Activated CD8-positive, alpha-beta T cell treated with anti-CD3 and anti-CD28 coated beads for 36 hours (primary cell): ENCODE measurements at regions not wholly inside any gene's neighbourhood (a gene's known extent, or its start where the extent isn't known, plus 50 kb on each side); places are given as distances from the start of the nearest gene placed in this dataset.

ENCODE experiments used
- ATAC-seq: fragments of 200-7000 bp; cut with Tn5 transposase; one replicate; pipeline ENCODE4 v1.10.0; 2021; ENCODE audit warnings: mild to moderate bottlenecking, moderate library complexity
- CTCF ChIA-PET: fragments of 350-600 bp; sonication (Branson Sonifier 250); formaldehyde crosslinking; loops from one replicate; lab custom pipeline; 2021; ENCODE audit warnings: antibody characterized with exemption; lab: Charles Lee
- POLR2A ChIA-PET: fragments of 350-600 bp; sonication (Branson Sonifier 250); formaldehyde crosslinking; loops from one replicate; lab custom pipeline; 2021; ENCODE audit warnings: antibody characterized with exemption; lab: Charles Lee
- DNase-seq: peaks from one replicate; pipeline ENCODE4 v3.0.0-alpha.2; 2020
- H3K27ac Mint-ChIP-seq: one replicate; pipeline ENCODE4 v1.8.0; 2021; ENCODE audit warnings: mild to moderate bottlenecking, mixed read lengths
- H3K27me3 Mint-ChIP-seq: one replicate; pipeline ENCODE4 v1.8.0; 2021; ENCODE audit warnings: mixed read lengths
- H3K36me3 Mint-ChIP-seq: one replicate; pipeline ENCODE4 v1.8.0; 2021; ENCODE audit warnings: low read depth, mixed read lengths
- H3K4me1 Mint-ChIP-seq: one replicate; pipeline ENCODE4 v1.8.0; 2021; ENCODE audit warnings: low read depth, mixed read lengths
- H3K4me3 Mint-ChIP-seq: one replicate; pipeline ENCODE4 v1.8.0; 2021; ENCODE audit warnings: mild to moderate bottlenecking, moderate library complexity, mixed read lengths
- H3K9me3 Mint-ChIP-seq: one replicate; pipeline ENCODE4 v1.8.0; 2021; ENCODE audit warnings: mixed read lengths
- CTCF ChIP-seq: fragments of 200-600 bp; IDR thresholded peaks from one replicate; pipeline ENCODE4 v1.8.0; 2022; ENCODE audit warnings: antibody characterized with exemption, mild to moderate bottlenecking
- intact Hi-C: fragments of 100-400 bp; cut with micrococcal nuclease; formaldehyde crosslinking; loops from one replicate; pipeline ENCODE4 v1.10.0; 2022

DNA sequence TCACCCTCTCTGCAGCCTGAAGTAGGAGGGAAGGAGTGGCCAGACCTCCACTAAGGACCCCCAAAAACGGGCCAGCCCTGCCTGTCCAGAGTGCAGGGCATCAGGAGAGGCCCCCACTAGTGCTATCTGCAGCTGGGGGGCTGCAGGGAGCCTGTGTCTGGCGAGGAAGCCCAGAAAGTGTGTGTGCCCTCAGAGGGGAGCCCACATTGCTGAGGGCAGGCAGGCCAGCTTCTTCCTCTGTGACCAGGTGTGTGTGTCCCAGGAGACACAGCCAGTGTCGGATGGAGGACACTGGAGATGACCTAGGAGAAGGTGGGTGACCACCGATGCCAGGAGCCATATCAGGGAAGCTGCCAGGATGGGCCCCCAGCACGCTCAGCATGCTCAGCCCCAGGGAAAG, 218.7 kb downstream of the IRX2 start:
- Mint-ChIP-seq H3K4me3 (no peak overlapping the region), H3K27ac (no peak overlapping the region), H3K9me3 (peaks cover 5% of the 10 kb centered on the region), H3K27me3 (peaks cover 8% of the 10 kb centered on the region), H3K36me3 (no peaks in the 10 kb centered on the region), H3K4me1 (no peaks in the 10 kb centered on the region)
- POLR2A ChIA-PET, result no interaction called here
- ATAC-seq (no peak), DNase-seq (no peak)
- CTCF ChIA-PET, result no interaction called here
- intact Hi-C loops, result no loop called here
- TF ChIP-seq CTCF, result no peak

- Mint-ChIP-seq H3K4me1 (no peaks in the 10 kb centered on the region), H3K27ac (no peak overlapping the region), H3K4me3 (no peak overlapping the region), H3K36me3 (no peaks in the 10 kb centered on the region), H3K27me3 (peaks cover 3% of the 10 kb centered on the region), H3K9me3 (peaks cover 2% of the 10 kb centered on the region)
- no peak for DNase-seq
- intact Hi-C loops, result no loop called here
- ChIA-PET CTCF (no interaction called here), POLR2A (no interaction called here)
- no peak for TF ChIP-seq CTCF
- ATAC-seq, result no peak
Observed at GRCh38 chr5:2531318-2531717, 220.2 kb downstream of the IRX2 start.

GRCh38 chr5:2530609-2531008, 220.9 kb downstream of the IRX2 start:
- H3K9me3 Mint-ChIP-seq, result peaks cover 5% of the 10 kb centered on the region
- no peak for DNase-seq
- H3K36me3 Mint-ChIP-seq, result no peaks in the 10 kb centered on the region
- CTCF ChIA-PET, result no interaction called here
- TF ChIP-seq CTCF, result no peak
- POLR2A ChIA-PET, result no interaction called here
- no peak for ATAC-seq
- H3K27ac Mint-ChIP-seq, result no peak overlapping the region
- H3K27me3 Mint-ChIP-seq, result peaks cover 3% of the 10 kb centered on the region
- no peak overlapping the region for H3K4me3 Mint-ChIP-seq
- H3K4me1 Mint-ChIP-seq, result no peaks in the 10 kb centered on the region
- intact Hi-C loops, result no loop called here

DNA sequence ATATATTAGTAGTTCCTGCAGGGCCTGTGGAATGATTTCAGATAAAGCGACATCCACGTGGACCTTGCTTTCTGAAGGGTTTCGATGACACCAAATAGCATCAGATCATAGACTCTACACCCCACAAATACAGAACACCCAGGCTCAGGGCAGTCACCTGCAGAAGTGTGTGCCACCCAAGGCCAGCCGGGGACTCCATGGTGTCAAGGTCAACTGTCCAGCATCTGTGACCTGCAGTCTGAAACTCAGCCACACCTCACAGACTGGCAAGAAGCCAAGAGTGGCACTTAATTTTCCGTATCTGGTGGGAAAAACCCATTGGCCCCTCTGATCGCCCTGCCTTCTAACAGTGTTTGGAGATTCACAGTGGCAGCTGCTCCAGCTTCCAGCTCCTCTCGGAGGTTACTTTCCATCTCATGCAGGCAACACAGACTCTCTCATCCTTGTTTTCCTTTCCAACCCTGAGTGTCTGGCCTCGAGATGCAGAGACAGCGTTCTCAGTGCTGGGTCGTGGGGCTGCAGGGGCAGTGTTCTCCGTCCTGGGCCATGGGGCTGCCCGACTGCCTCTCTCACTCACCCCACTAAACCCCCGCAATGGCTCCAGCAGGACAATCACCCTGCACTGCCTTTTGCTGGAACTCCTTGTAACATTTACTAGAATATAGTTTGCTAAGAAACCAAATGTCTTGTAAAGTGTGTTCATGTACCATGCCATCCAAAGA, 221.9 kb downstream of the IRX2 start:
- no peak overlapping the region for H3K27ac Mint-ChIP-seq
- H3K9me3 Mint-ChIP-seq, result peaks cover 5% of the 10 kb centered on the region
- CTCF ChIA-PET, result no interaction called here
- ATAC-seq (no peak), DNase-seq (no peak)
- TF ChIP-seq CTCF, result no peak
- intact Hi-C loops, result no loop called here
- POLR2A ChIA-PET, result no interaction called here
- H3K27me3 Mint-ChIP-seq, result peaks cover 3% of the 10 kb centered on the region
- H3K4me1 Mint-ChIP-seq, result no peaks in the 10 kb centered on the region
- H3K36me3 Mint-ChIP-seq, result no peaks in the 10 kb centered on the region
- H3K4me3 Mint-ChIP-seq, result no peak overlapping the region

- DNase-seq, result no peak
- ATAC-seq, result no peak
- POLR2A ChIA-PET, result no interaction called here
- no peak for TF ChIP-seq CTCF
- Mint-ChIP-seq H3K9me3 (peaks cover 5% of the 10 kb centered on the region), H3K27ac (no peak overlapping the region), H3K27me3 (peaks cover 3% of the 10 kb centered on the region), H3K4me3 (no peak overlapping the region), H3K4me1 (no peaks in the 10 kb centered on the region), H3K36me3 (no peaks in the 10 kb centered on the region)
- intact Hi-C loops, result no loop called here
- CTCF ChIA-PET, result no interaction called here
Observed at GRCh38 chr5:2525351-2525750, 226.1 kb downstream of the IRX2 start.
